WTC11 (cell line): ENCODE measurements at regions not wholly inside any gene's neighbourhood (a gene's known extent, or its start where the extent isn't known, plus 50 kb on each side); places are given as distances from the start of the nearest gene placed in this dataset.

Experiments
- ATAC-seq: fragments of 200-7000 bp; cut with Tn5 transposase; 2 replicates; pipeline ENCODE4 v1.10.0; 2021; ENCODE audit warnings: mild to moderate bottlenecking, moderate library complexity
- CTCF ChIA-PET: fragments of 300-600 bp; sonication (Branson Sonifier 250); formaldehyde crosslinking; loops from one replicate; lab custom pipeline; 2021; ENCODE audit warnings: antibody characterized with exemption; lab: Charles Lee
- POLR2A ChIA-PET: fragments of 350-600 bp; sonication (Branson Sonifier 250); formaldehyde crosslinking; loops from one replicate; lab custom pipeline; 2021; ENCODE audit warnings: antibody characterized with exemption; lab: Charles Lee
- DNase-seq: peaks from one replicate; pipeline ENCODE4 v3.0.0; 2021; ENCODE audit warnings: low spot score
- H3K27ac Mint-ChIP-seq: 2 replicates; pipeline ENCODE4 v1.8.0; 2021; ENCODE audit warnings: mixed read lengths
- H3K27me3 Mint-ChIP-seq: 2 replicates; pipeline ENCODE4 v1.8.0; 2021; ENCODE audit warnings: low read depth, mild to moderate bottlenecking, moderate library complexity, mixed read lengths
- H3K36me3 Mint-ChIP-seq: 2 replicates; pipeline ENCODE4 v1.8.0; 2021; ENCODE audit warnings: mixed read lengths
- H3K4me1 Mint-ChIP-seq: 2 replicates; pipeline ENCODE4 v1.8.0; 2022; ENCODE audit warnings: mixed read lengths
- H3K4me3 Mint-ChIP-seq: 2 replicates; pipeline ENCODE4 v1.8.0; 2021; ENCODE audit warnings: mild to moderate bottlenecking, moderate library complexity, mixed read lengths
- H3K9me3 Mint-ChIP-seq: 2 replicates; pipeline ENCODE4 v1.8.0; 2021; ENCODE audit warnings: mixed read lengths
- AFF4 ChIP-seq: sonication (generic); formaldehyde crosslinking; IDR thresholded peaks from 2 replicates; pipeline ENCODE4 v1.8.1; 2023; ENCODE audit warnings: mild to moderate bottlenecking, missing genetic modification reagents, borderline replicate concordance
- CREB1 ChIP-seq: sonication (generic); formaldehyde crosslinking; IDR thresholded peaks from 2 replicates; pipeline ENCODE4 v1.8.0; 2023; ENCODE audit warnings: mild to moderate bottlenecking, missing genetic modification reagents
- CTCF ChIP-seq: fragments of 200-600 bp; IDR thresholded peaks from 2 replicates; pipeline ENCODE4 v1.8.0; 2022; ENCODE audit warnings: antibody characterized with exemption
- EMX1 ChIP-seq: fragments of 250-450 bp; sonication (Bioruptor Pico); IDR thresholded peaks from 2 replicates; pipeline ENCODE4 v1.8.0; 2021; ENCODE audit warnings: mild to moderate bottlenecking
- ESRRA ChIP-seq: sonication (generic); formaldehyde crosslinking; IDR thresholded peaks from 2 replicates; pipeline ENCODE4 v1.8.1; 2022; ENCODE audit warnings: mild to moderate bottlenecking, missing genetic modification reagents, borderline replicate concordance
- FOXP1 ChIP-seq: sonication (generic); formaldehyde crosslinking; IDR thresholded peaks from 2 replicates; pipeline ENCODE4 v1.8.0; 2022; ENCODE audit warnings: missing genetic modification reagents, mild to moderate bottlenecking, moderate library complexity, borderline replicate concordance
- KAT7 ChIP-seq: sonication (generic); formaldehyde crosslinking; IDR thresholded peaks from 2 replicates; pipeline ENCODE4 v1.8.1; 2023; ENCODE audit warnings: missing genetic modification reagents, mild to moderate bottlenecking, borderline replicate concordance
- MXD4 ChIP-seq: fragments of 250-450 bp; sonication (Bioruptor Pico); IDR thresholded peaks from 2 replicates; pipeline ENCODE4 v1.8.0; 2021; ENCODE audit warnings: mild to moderate bottlenecking, moderate library complexity, borderline replicate concordance
- MYBL2 ChIP-seq: sonication (generic); formaldehyde crosslinking; IDR thresholded peaks from 2 replicates; pipeline ENCODE4 v1.8.1; 2023; ENCODE audit warnings: mild to moderate bottlenecking, moderate library complexity, missing genetic modification reagents
- NFE2L1 ChIP-seq: sonication (generic); formaldehyde crosslinking; IDR thresholded peaks from 2 replicates; pipeline ENCODE4 v1.8.1; 2023; ENCODE audit warnings: missing genetic modification reagents
- PRRX2 ChIP-seq: fragments of 250-450 bp; sonication (Bioruptor Pico); IDR thresholded peaks from 2 replicates; pipeline ENCODE4 v1.8.0; 2021; ENCODE audit warnings: mild to moderate bottlenecking
- SOX15 ChIP-seq: fragments of 250-450 bp; sonication (Bioruptor Pico); IDR thresholded peaks from 2 replicates; pipeline ENCODE4 v1.9.0; 2021; ENCODE audit warnings: mild to moderate bottlenecking
- ZNF281 ChIP-seq: sonication (generic); formaldehyde crosslinking; IDR thresholded peaks from 2 replicates; pipeline ENCODE4 v1.8.0; 2023; ENCODE audit warnings: mild to moderate bottlenecking, missing genetic modification reagents
- ZNF396 ChIP-seq: fragments of 250-450 bp; sonication (Bioruptor Pico); IDR thresholded peaks from 2 replicates; pipeline ENCODE4 v1.8.0; 2021; ENCODE audit warnings: mild to moderate bottlenecking, moderate library complexity, borderline replicate concordance
- ZNF425 ChIP-seq: fragments of 250-450 bp; sonication (Bioruptor Pico); conservative IDR thresholded peaks from 2 replicates; pipeline ENCODE4 v1.9.0; 2021; ENCODE audit warnings: mild to moderate bottlenecking
- ZNF532 ChIP-seq: fragments of 250-450 bp; sonication (Bioruptor Pico); IDR thresholded peaks from 2 replicates; pipeline ENCODE4 v1.9.0; 2021; ENCODE audit warnings: mild to moderate bottlenecking, borderline replicate concordance
- ZNF671 ChIP-seq: fragments of 250-450 bp; sonication (Bioruptor Pico); IDR thresholded peaks from 2 replicates; pipeline ENCODE4 v1.8.0; 2021; ENCODE audit warnings: mild to moderate bottlenecking

GRCh38 chr2:133720429-133720828 is 152.2 kb upstream of the NCKAP5 start (continued):
- TF ChIP-seq ZNF425 (CRISPR knock-in tag) (no peak), PRRX2 (CRISPR knock-in tag) (no peak), ESRRA (no peak), AFF4 (no peak), CTCF (no peak), EMX1 (no peak), ZNF671 (no peak), CREB1 (CRISPR knock-in tag) (no peak), FOXP1 (no peak), ZNF396 (CRISPR knock-in tag) (no peak), SOX15 (CRISPR knock-in tag) (no peak), ZNF532 (CRISPR knock-in tag) (no peak), MYBL2 (no peak), MXD4 (CRISPR knock-in tag) (no peak)

- H3K27me3 Mint-ChIP-seq, result peaks cover 2% of the 10 kb centered on the region; the same call in 1 of the 2 replicates
- ChIA-PET POLR2A (no interaction called here), CTCF (no interaction called here)
- H3K36me3 Mint-ChIP-seq, result 0 out of 2 replicates have a peak, but pooled peaks cover 3% of the 10 kb centered on the region
- no peaks in the 10 kb centered on the region for H3K4me1 Mint-ChIP-seq
- no peak for TF ChIP-seq ZNF281 (CRISPR knock-in tag)
- no peak for TF ChIP-seq ZNF396 (CRISPR knock-in tag)
- TF ChIP-seq ZNF671, result no peak
- no peak for TF ChIP-seq NFE2L1 (CRISPR knock-in tag)
- no peak for TF ChIP-seq KAT7 (CRISPR knock-in tag)
- TF ChIP-seq, all 79 proteins: peak for 0
- H3K9me3 Mint-ChIP-seq, result peaks cover 23% of the 10 kb centered on the region
- DNase-seq, result no peak
- no peak for ATAC-seq
- no peak overlapping the region for H3K27ac Mint-ChIP-seq
- no peak overlapping the region for H3K4me3 Mint-ChIP-seq
Measured at GRCh38 chr2:133721118-133721517, 152.9 kb upstream of the NCKAP5 start.
